EH (cell line): ENCODE measurements at regions not wholly inside any gene's neighbourhood (a gene's known extent, or its start where the extent isn't known, plus 50 kb on each side); places are given as distances from the start of the nearest gene placed in this dataset.
"Not testable (repeated sequence)": the region's sequence is repeated elsewhere in the genome, so short reads cannot be mapped to it uniquely, and the experiment has no call there.

Source experiments
- DNase-seq: peaks from one replicate; pipeline ENCODE4 v3.0.0-alpha.2; 2015; ENCODE audit warnings: low read depth

GRCh38 chr4:9110700-9111099 lies 59.5 kb upstream of the FAM90A26 start:
- DNase-seq = not testable (repeated sequence)

- DNase-seq = not testable (repeated sequence)
These were observed 67.1 kb upstream of the FAM90A26 start for GRCh38 chr4:9103148-9103524.

GRCh38 chr4:9102471-9103147 lies 67.6 kb upstream of the FAM90A26 start:
- not testable (repeated sequence) for DNase-seq

- DNase-seq = not testable (repeated sequence)
These were observed 73.9 kb upstream of the FAM90A26 start for GRCh38 chr4:9096330-9096729.

- DNase-seq = not testable (repeated sequence)
These were observed 91.4 kb upstream of the FAM90A26 start for GRCh38 chr4:9078796-9079195.

- not testable (repeated sequence) for DNase-seq
These were observed 93.2 kb upstream of the FAM90A26 start for GRCh38 chr4:9076974-9077373.

- not testable (repeated sequence) for DNase-seq
These were observed 93.7 kb upstream of the FAM90A26 start for GRCh38 chr4:9076486-9076885.

GRCh38 chr4:9073371-9073770 lies 96.8 kb upstream of the FAM90A26 start:
- DNase-seq = not testable (repeated sequence)

GRCh38 chr4:9072521-9073220 lies 97.5 kb upstream of the FAM90A26 start:
- DNase-seq = not testable (repeated sequence)

GRCh38 chr4:9067923-9068322 lies 102.3 kb upstream of the FAM90A26 start:
- not testable (repeated sequence) for DNase-seq

- not testable (repeated sequence) for DNase-seq
These were observed 106.6 kb upstream of the FAM90A26 start for GRCh38 chr4:9063612-9064011.

- DNase-seq = not testable (repeated sequence)
These were observed 145.3 kb upstream of the FAM90A26 start for GRCh38 chr4:9024866-9025265.

- not testable (repeated sequence) for DNase-seq
These were observed 138.2 kb upstream of the HMX1 start for GRCh38 chr4:9009792-9010191.

GRCh38 chr4:9008407-9008806 lies 136.8 kb upstream of the HMX1 start:
- DNase-seq = not testable (repeated sequence)

GRCh38 chr4:9001153-9001552 lies 129.5 kb upstream of the HMX1 start:
- DNase-seq = not testable (repeated sequence)

- DNase-seq = peak; percentile 21
These were observed 128.9 kb upstream of the HMX1 start for GRCh38 chr4:9000505-9001001.

GRCh38 chr4:8992981-8993380 lies 121.3 kb upstream of the HMX1 start:
- DNase-seq = not testable (repeated sequence)

- DNase-seq = not testable (repeated sequence)
These were observed 119.8 kb upstream of the HMX1 start for GRCh38 chr4:8991449-8991848.

GRCh38 chr4:8990341-8990740 lies 118.7 kb upstream of the HMX1 start:
- not testable (repeated sequence) for DNase-seq

GRCh38 chr4:8985786-8986185 lies 114.1 kb upstream of the HMX1 start:
- not testable (repeated sequence) for DNase-seq

- DNase-seq = not testable (repeated sequence)
These were observed 113.0 kb upstream of the HMX1 start for GRCh38 chr4:8984641-8985040.

GRCh38 chr4:8983921-8984320 lies 112.3 kb upstream of the HMX1 start:
- not testable (repeated sequence) for DNase-seq

GRCh38 chr4:8976466-8977128 lies 105.0 kb upstream of the HMX1 start:
- DNase-seq = not testable (repeated sequence)
